ENCODE measurements at regions not wholly inside any gene's neighbourhood (a gene's known extent, or its start where the extent isn't known, plus 50 kb on each side); places are given as distances from the start of the nearest gene placed in this dataset.

GRCh38 chr4:151488968-151489367, 80.0 kb downstream of the FHIP1A start:
- TF ChIP-seq ZSCAN5A (CRISPR knock-in tag; IDR thresholded peaks at IDR 0.05; ENCODE audit: borderline replicate concordance), result no peak
- no peak for TF ChIP-seq EP300 (IDR thresholded peaks at IDR 0.05; ENCODE audit: low read depth in 2 of 2, low read length in 2 of 2)
- no peak for TF ChIP-seq EP300 (CRISPR knock-in tag; IDR thresholded peaks at IDR 0.05; ENCODE audit: borderline replicate concordance)
- TF ChIP-seq CEBPB (IDR thresholded peaks at IDR 0.05; ENCODE audit: borderline replicate concordance, low read depth, low read length), result no peak
- TF ChIP-seq SIN3A (IDR thresholded peaks at IDR 0.05; ENCODE audit: borderline replicate concordance, low read depth, low read length), result no peak
- TF ChIP-seq TP53 (CRISPR knock-in tag; conservative IDR thresholded peaks at IDR 0.05), result no peak
- TF ChIP-seq, protein P1, sequence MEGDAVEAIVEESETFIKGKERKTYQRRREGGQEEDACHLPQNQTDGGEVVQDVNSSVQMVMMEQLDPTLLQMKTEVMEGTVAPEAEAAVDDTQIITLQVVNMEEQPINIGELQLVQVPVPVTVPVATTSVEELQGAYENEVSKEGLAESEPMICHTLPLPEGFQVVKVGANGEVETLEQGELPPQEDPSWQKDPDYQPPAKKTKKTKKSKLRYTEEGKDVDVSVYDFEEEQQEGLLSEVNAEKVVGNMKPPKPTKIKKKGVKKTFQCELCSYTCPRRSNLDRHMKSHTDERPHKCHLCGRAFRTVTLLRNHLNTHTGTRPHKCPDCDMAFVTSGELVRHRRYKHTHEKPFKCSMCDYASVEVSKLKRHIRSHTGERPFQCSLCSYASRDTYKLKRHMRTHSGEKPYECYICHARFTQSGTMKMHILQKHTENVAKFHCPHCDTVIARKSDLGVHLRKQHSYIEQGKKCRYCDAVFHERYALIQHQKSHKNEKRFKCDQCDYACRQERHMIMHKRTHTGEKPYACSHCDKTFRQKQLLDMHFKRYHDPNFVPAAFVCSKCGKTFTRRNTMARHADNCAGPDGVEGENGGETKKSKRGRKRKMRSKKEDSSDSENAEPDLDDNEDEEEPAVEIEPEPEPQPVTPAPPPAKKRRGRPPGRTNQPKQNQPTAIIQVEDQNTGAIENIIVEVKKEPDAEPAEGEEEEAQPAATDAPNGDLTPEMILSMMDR (CRISPR knock-in tag; IDR thresholded peaks at IDR 0.05), result no peak
- TF ChIP-seq, protein P2, sequence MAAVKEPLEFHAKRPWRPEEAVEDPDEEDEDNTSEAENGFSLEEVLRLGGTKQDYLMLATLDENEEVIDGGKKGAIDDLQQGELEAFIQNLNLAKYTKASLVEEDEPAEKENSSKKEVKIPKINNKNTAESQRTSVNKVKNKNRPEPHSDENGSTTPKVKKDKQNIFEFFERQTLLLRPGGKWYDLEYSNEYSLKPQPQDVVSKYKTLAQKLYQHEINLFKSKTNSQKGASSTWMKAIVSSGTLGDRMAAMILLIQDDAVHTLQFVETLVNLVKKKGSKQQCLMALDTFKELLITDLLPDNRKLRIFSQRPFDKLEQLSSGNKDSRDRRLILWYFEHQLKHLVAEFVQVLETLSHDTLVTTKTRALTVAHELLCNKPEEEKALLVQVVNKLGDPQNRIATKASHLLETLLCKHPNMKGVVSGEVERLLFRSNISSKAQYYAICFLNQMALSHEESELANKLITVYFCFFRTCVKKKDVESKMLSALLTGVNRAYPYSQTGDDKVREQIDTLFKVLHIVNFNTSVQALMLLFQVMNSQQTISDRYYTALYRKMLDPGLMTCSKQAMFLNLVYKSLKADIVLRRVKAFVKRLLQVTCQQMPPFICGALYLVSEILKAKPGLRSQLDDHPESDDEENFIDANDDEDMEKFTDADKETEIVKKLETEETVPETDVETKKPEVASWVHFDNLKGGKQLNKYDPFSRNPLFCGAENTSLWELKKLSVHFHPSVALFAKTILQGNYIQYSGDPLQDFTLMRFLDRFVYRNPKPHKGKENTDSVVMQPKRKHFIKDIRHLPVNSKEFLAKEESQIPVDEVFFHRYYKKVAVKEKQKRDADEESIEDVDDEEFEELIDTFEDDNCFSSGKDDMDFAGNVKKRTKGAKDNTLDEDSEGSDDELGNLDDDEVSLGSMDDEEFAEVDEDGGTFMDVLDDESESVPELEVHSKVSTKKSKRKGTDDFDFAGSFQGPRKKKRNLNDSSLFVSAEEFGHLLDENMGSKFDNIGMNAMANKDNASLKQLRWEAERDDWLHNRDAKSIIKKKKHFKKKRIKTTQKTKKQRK (IDR thresholded peaks at IDR 0.05; ENCODE audit: low read length), result no peak
- TF ChIP-seq, protein P3, sequence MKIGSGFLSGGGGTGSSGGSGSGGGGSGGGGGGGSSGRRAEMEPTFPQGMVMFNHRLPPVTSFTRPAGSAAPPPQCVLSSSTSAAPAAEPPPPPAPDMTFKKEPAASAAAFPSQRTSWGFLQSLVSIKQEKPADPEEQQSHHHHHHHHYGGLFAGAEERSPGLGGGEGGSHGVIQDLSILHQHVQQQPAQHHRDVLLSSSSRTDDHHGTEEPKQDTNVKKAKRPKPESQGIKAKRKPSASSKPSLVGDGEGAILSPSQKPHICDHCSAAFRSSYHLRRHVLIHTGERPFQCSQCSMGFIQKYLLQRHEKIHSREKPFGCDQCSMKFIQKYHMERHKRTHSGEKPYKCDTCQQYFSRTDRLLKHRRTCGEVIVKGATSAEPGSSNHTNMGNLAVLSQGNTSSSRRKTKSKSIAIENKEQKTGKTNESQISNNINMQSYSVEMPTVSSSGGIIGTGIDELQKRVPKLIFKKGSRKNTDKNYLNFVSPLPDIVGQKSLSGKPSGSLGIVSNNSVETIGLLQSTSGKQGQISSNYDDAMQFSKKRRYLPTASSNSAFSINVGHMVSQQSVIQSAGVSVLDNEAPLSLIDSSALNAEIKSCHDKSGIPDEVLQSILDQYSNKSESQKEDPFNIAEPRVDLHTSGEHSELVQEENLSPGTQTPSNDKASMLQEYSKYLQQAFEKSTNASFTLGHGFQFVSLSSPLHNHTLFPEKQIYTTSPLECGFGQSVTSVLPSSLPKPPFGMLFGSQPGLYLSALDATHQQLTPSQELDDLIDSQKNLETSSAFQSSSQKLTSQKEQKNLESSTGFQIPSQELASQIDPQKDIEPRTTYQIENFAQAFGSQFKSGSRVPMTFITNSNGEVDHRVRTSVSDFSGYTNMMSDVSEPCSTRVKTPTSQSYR (CRISPR knock-in tag; IDR thresholded peaks at IDR 0.05; ENCODE audit: borderline replicate concordance), result no peak
- TF ChIP-seq RFXANK (CRISPR knock-in tag; IDR thresholded peaks at IDR 0.05), result no peak
- no peak for TF ChIP-seq POLR2A (IDR thresholded peaks at IDR 0.05; ENCODE audit: insufficient read depth in 1 of 2, low read depth in 2 of 2, low read length in 2 of 2)
- no peak for TF ChIP-seq ZNF781 (CRISPR knock-in tag; IDR thresholded peaks at IDR 0.05; ENCODE audit: borderline replicate concordance, not compliant biosample characterization)
- TF ChIP-seq ZNF710 (CRISPR knock-in tag; IDR thresholded peaks at IDR 0.05; ENCODE audit: borderline replicate concordance), result no peak
